H1 (cell line): ENCODE measurements at regions not wholly inside any gene's neighbourhood (a gene's known extent, or its start where the extent isn't known, plus 50 kb on each side); places are given as distances from the start of the nearest gene placed in this dataset.

Source experiments
- TAF7 ChIP-seq: optimal IDR thresholded peaks from 2 replicates; pipeline ENCODE3; 2011; ENCODE audit warnings: low read depth, mild to moderate bottlenecking, inconsistent platforms, low read length, moderate library complexity, borderline replicate concordance

DNA sequence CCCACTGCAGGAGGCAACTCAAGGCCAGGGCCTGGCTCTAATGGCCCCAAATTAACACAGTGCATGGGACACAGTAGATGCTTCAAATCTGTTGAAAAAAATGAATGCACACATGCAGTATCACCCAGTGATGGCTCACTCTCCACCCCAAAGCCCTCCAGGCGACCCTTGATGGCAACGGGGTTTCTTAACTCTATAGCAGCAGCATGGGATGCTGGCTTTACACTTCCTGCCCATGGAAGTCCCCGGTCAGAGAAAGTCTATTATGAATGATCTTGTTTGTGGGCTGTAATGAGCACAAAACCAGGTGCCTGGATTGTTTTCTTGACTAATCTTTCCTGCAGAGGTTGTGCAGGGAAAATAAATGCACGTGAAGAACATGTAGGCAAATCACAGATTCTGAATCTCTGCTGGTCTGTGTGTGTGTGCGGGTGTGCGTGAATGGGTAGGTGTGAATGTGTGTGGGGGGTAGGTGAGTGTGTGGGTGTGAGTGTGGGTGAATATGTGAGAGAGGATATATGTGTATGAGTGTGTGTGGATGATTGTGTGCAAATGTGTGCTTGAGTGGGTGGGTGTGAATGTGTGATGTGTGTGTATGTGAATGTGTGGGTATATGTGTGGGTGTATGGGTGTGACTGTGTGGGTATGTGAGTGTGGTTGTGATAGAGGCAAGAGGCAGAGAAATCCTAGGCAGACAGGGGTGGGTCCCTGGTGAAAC, 60.1 kb upstream of the MLN start (continued):
- TF ChIP-seq TAF7: no peak
